OCI-LY1 (cell line): ENCODE measurements at regions not wholly inside any gene's neighbourhood (a gene's known extent, or its start where the extent isn't known, plus 50 kb on each side); places are given as distances from the start of the nearest gene placed in this dataset.

ENCODE experiments used
- H2AFZ ChIP-seq: fragments of 200-600 bp; sonication (generic), shearing (Covaris generic); 2 replicates; pipeline ENCODE4 v1.6.0; 2014; ENCODE audit warnings: antibody characterized with exemption, mild to moderate bottlenecking, low read length
- H3F3A ChIP-seq: fragments of 200-600 bp; sonication (generic), shearing (Covaris generic); 2 replicates; pipeline ENCODE4 v1.6.0; 2014; ENCODE audit warnings: mild to moderate bottlenecking, antibody characterized with exemption, low read length, moderate library complexity; ENCODE audit not compliant: insufficient read depth
- H3K27ac ChIP-seq: fragments of 200-600 bp; sonication (generic); 2 replicates; pipeline ENCODE4 v1.5.1; 2014; ENCODE audit warnings: low read length, mixed run types, mild to moderate bottlenecking, low read depth; ENCODE audit not compliant: poor library complexity, severe bottlenecking
- H3K27me3 ChIP-seq: fragments of 200-600 bp; sonication (generic); 2 replicates; pipeline ENCODE4 v1.6.0; 2014; ENCODE audit warnings: antibody characterized with exemption, mild to moderate bottlenecking, low read length, moderate library complexity; ENCODE audit not compliant: insufficient read depth
- H3K36me3 ChIP-seq: fragments of 200-600 bp; sonication (generic); 2 replicates; pipeline ENCODE4 v1.6.1; 2014; ENCODE audit warnings: mild to moderate bottlenecking, antibody characterized with exemption, low read length, moderate library complexity, mixed read lengths; ENCODE audit not compliant: insufficient read depth
- H3K4me1 ChIP-seq: fragments of 200-600 bp; sonication (generic); 2 replicates; pipeline ENCODE4 v1.5.1; 2014; ENCODE audit warnings: mild to moderate bottlenecking, low read length, moderate library complexity; ENCODE audit not compliant: insufficient read depth, severe bottlenecking
- H3K4me2 ChIP-seq: fragments of 200-600 bp; sonication (generic), shearing (Covaris generic); 2 replicates; pipeline ENCODE4 v1.6.1; 2014; ENCODE audit warnings: low read length
- H3K4me3 ChIP-seq: fragments of 200-600 bp; sonication (generic); 2 replicates; pipeline ENCODE4 v1.5.1; 2014; ENCODE audit warnings: low read length, low read depth, mild to moderate bottlenecking, mixed read lengths; ENCODE audit not compliant: poor library complexity, severe bottlenecking
- H3K79me2 ChIP-seq: fragments of 200-600 bp; shearing (Covaris generic); 2 replicates; pipeline ENCODE4 v1.6.1; 2016; ENCODE audit warnings: mixed run types, low read length, mixed read lengths; ENCODE audit not compliant: insufficient read depth
- H3K9ac ChIP-seq: fragments of 200-600 bp; sonication (generic), shearing (Covaris generic); 2 replicates; pipeline ENCODE4 v1.6.1; 2014; ENCODE audit warnings: mild to moderate bottlenecking, low read length, mixed read lengths
- H3K9me2 ChIP-seq: fragments of 200-600 bp; sonication (generic), shearing (Covaris generic); 2 replicates; pipeline ENCODE4 v1.6.1; 2014; ENCODE audit warnings: low read depth, mild to moderate bottlenecking, low read length, mixed read lengths
- H3K9me3 ChIP-seq: fragments of 200-600 bp; shearing (Covaris generic); 2 replicates; pipeline ENCODE4 v1.6.1; 2014; ENCODE audit warnings: low read length, mixed read lengths
- H4K20me1 ChIP-seq: fragments of 200-600 bp; sonication (generic), shearing (Covaris generic); 2 replicates; pipeline ENCODE4 v1.6.0; 2016; ENCODE audit warnings: mild to moderate bottlenecking, low read length; ENCODE audit not compliant: insufficient read depth
- CTCF ChIP-seq: fragments of 200-600 bp; sonication (generic), shearing (Covaris generic); IDR thresholded peaks from 2 replicates; pipeline ENCODE4 v1.5.1; 2017; ENCODE audit warnings: mild to moderate bottlenecking, antibody characterized with exemption, low read length, moderate library complexity, mixed read lengths
- EZH2 ChIP-seq: fragments of 200-600 bp; sonication (generic), shearing (Covaris generic); IDR thresholded peaks from 2 replicates; pipeline ENCODE4 v1.8.0; 2017; ENCODE audit warnings: borderline replicate concordance, mixed run types, mild to moderate bottlenecking, antibody characterized with exemption, low read length, moderate library complexity, mixed read lengths

GRCh38 chr6:14860774-14861173 lies 385.1 kb upstream of the JARID2 start:
- Histone ChIP-seq H3K4me2 (no peak overlapping the region), H3K4me3 (no peak overlapping the region)
- TF ChIP-seq CTCF, result no peak
- no peak for TF ChIP-seq EZH2

GRCh38 chr6:14861491-14861943 lies 384.4 kb upstream of the JARID2 start:
- Histone ChIP-seq H3K36me3 (no peaks in the 10 kb centered on the region), H3K9ac (no peak overlapping the region), H3K4me3 (no peak overlapping the region), H3K9me2 (no peaks in the 10 kb centered on the region), H2AFZ (no peak overlapping the region), H3K9me3 (no peaks in the 10 kb centered on the region), H3K27me3 (no peaks in the 10 kb centered on the region), H3F3A (no peaks in the 10 kb centered on the region), H3K27ac (no peak overlapping the region), H4K20me1 (no peaks in the 10 kb centered on the region), H3K4me2 (no peak overlapping the region), H3K4me1 (no peaks in the 10 kb centered on the region), H3K79me2 (no peaks in the 10 kb centered on the region)
- TF ChIP-seq EZH2, result no peak
- no peak for TF ChIP-seq CTCF

More at GRCh38 chr6:14860774-14861173, 385.1 kb upstream of the JARID2 start:
- H3K9me3 ChIP-seq, result no peaks in the 10 kb centered on the region
- no peak overlapping the region for H3K9ac ChIP-seq
- H3F3A ChIP-seq, result no peaks in the 10 kb centered on the region
- no peaks in the 10 kb centered on the region for H3K36me3 ChIP-seq
- no peaks in the 10 kb centered on the region for H3K4me1 ChIP-seq
- no peak overlapping the region for H3K27ac ChIP-seq
- H3K9me2 ChIP-seq, result no peaks in the 10 kb centered on the region
- no peaks in the 10 kb centered on the region for H4K20me1 ChIP-seq
- H2AFZ ChIP-seq, result no peak overlapping the region
- H3K79me2 ChIP-seq, result no peaks in the 10 kb centered on the region
- no peaks in the 10 kb centered on the region for H3K27me3 ChIP-seq

GRCh38 chr6:14862845-14863244 lies 383.0 kb upstream of the JARID2 start:
- no peaks in the 10 kb centered on the region for H3K27me3 ChIP-seq
- H3K9me3 ChIP-seq, result no peaks in the 10 kb centered on the region
- no peaks in the 10 kb centered on the region for H4K20me1 ChIP-seq
- H3K36me3 ChIP-seq, result no peaks in the 10 kb centered on the region
- H3K9me2 ChIP-seq, result no peaks in the 10 kb centered on the region
- no peak overlapping the region for H3K27ac ChIP-seq
- H3K4me3 ChIP-seq, result no peak overlapping the region
- no peak overlapping the region for H2AFZ ChIP-seq
- no peak overlapping the region for H3K9ac ChIP-seq
- no peaks in the 10 kb centered on the region for H3F3A ChIP-seq
- H3K79me2 ChIP-seq, result no peaks in the 10 kb centered on the region
- no peak overlapping the region for H3K4me2 ChIP-seq
- TF ChIP-seq EZH2 (no peak), CTCF (no peak)
- H3K4me1 ChIP-seq, result no peaks in the 10 kb centered on the region
